Renal pelvis (tissue), 1 donor: ENCODE measurements at regions not wholly inside any gene's neighbourhood (a gene's known extent, or its start where the extent isn't known, plus 50 kb on each side); places are given as distances from the start of the nearest gene placed in this dataset.

Experiments
- DNase-seq: peaks from one replicate; pipeline ENCODE4 v3.0.0-alpha.2; 2013

- no peak for DNase-seq
Measured at GRCh38 chr15:80308002-80308401, 56.0 kb upstream of the CTXND1 start.

DNA sequence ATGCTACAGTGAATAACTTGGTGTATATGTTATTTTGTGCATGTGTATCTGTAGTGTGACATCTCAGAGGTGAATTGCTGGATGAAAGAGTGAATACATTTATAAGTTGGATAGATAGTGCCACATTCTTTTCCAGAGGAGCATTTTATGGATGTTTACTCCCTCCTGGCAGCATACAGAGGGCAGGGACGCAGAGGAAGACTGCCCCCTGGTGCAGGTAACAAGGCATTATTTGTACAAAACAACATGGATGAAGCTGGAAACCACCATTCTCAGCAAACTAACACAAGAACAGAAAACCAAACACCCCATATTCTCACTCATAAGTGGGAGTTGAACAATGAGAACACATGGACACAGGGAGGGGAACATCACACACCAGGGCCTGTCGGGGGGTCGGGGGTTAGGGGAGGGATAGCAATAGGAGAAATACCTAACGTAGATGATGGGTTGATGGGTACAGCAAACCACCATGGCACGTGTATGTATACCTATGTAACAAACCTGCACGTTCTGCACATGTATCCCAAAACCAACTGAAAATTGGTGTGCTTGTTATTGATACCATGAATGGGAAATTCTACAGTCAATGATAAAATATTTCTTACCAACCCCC lies 57.9 kb upstream of the CTXND1 start:
- DNase-seq: peak; percentile 21

DNA sequence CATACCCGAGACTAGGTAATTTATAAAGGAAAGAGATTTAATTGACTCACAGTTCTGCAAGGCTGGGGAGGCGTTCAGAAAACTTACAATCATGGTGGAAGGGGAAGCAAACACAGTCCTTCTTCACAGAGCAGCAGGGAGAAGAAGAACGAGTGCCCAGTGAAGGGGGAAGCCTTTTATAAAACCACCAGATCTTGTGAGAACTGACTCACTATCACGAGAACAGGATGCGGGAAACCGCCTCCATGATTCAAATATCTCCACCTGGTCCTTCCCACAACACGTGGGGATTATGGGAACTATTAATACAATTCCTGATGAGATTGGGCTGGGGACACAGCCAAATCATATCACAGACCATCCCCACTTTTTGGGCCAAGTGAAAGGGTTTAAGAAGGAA lies 58.8 kb upstream of the CTXND1 start:
- DNase-seq: no peak

DNA sequence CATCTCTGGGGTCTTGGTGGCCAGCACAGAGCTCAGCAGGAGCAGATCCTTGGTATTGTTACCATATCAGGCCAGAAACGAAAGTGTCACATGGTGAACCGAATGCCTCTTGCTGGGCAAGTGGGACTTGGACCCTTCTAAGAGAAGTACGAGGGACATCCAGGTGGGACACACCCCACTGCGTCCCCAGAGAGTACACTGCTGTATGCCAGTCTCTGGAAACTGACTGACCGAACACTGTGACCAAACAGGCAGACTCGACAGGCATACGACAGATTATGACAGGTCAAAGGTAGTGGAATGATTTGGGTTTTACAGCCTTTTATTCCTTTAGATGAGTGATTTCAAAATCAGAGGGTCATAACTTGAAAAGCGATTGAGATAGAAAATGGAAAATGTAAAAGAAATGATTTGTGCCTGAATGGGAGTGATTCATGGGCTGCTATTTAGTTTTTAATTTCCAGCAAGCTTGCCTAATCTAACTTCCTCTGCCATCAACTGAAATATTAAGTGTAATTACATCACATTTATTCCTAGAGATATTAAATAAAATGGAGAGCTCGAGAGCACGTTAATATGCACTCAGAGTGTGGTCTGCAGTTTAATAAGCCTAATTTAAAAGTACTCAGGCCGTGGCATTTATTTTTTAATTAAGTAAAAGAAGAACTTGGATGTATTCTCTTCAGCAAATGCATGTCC lies 63.4 kb upstream of the CTXND1 start:
- DNase-seq: no peak

GRCh38 chr15:80317389-80318182 lies 65.6 kb upstream of the CTXND1 start:
- no peak for DNase-seq

- no peak for DNase-seq
Measured at GRCh38 chr15:80321853-80322252, 69.8 kb upstream of the CTXND1 start.

DNA sequence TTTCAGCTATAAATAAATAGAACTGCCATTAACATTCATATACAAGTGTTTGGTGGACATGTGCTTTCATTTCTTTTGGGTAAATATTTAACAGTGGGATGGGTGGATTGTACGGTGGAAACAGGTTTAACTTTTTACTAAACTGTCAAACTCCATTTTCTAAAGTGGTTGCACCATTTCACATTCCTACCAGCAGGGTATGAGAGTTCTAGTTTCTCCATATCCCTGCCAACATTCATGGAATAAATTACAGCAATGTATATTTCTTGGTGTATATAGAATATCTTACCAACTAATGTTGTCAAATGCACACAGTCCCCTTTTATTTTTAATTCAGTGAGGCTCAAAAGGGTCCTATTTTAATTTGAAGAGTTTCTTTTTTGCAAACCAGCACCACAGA lies 71.3 kb upstream of the CTXND1 start:
- no peak for DNase-seq

GRCh38 chr15:80324545-80325080 lies 72.6 kb upstream of the CTXND1 start:
- DNase-seq: no peak

DNA sequence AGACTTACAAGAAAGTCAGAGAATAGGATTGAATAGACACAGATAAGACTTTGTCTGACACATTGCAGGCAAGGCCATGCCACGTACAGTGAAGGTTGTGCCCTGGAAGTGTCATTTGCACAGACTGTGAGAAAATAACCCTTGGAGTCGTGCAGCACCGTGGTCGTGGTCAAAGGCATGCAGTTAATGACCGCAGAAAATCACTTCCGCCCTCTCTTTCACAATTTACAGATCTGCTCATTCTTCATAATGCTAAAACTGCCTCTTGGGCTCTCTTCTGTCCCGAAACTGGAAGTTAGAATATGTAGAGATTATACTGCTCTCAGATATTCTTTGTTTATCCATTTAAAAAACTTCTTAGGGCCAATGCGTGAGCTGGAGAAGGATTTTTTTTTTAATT lies 73.2 kb upstream of the CTXND1 start:
- no peak for DNase-seq

DNA sequence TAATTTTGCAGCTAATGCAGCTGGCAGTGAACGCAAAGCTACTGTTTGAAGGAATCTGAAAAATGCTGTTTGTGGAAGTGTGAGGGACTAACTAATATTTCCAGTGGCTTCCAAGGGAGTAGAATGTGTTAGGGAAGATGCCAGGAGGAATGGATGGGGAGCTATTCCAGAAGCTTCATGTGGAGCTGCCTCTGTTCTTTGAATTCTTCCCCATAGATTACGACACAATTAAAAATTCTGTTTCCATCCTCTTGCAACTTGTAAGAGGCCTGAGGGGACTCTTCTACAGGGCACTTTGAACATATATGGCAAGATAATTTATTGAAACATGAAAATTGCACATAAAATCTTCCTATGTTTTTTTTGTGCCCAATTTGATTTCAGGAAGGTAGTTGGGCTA lies 74.3 kb upstream of the CTXND1 start:
- no peak for DNase-seq

- DNase-seq: no peak
Measured at GRCh38 chr15:80328496-80328895, 75.7 kb upstream of the ARNT2 start.

DNA sequence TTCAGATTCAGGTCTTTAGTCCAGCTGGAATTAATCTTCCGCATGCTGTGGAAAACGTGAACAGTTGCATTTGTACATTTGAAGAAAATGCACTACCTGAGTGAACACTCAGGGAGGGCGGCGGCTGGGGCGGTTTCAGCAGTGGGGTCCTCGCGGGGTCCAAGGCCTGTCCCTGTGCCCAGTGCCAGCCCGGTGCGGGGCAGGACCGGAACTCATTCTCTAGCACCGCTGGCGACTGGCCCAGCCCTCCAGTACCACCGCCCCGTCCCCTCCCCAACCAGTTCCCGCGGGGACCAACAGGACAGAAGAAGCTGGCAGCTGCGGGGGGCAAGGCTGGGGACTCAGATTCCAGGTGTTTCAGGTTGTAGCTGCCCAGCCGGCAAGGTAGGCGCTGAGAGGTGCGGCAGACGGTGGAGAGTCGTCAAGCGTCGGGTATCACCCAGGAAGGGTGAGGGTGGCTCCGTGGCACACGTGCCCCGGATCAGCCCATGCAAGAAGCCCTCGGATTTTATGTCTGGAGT lies 72.2 kb upstream of the ARNT2 start:
- no peak for DNase-seq

- no peak for DNase-seq
Measured at GRCh38 chr15:80333261-80333660, 70.9 kb upstream of the ARNT2 start.

DNA sequence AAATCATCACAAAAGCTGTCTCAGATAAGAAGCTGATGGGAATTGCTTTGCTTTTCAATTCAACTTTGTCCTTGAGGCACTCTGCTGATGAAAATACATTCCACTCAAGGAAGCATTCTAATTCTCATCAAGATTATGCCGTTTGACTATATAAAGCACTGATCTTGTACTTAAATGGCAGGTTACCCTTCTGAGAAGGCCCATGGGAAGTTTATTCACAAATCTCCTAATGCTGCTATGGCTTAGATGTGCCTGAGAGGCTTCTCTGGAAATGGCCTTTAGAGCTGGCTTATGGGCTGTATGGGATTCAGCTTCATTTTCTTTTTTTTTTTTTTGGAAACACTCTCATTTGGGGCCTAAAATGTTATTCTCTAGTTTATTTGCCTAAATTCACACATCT lies 69.7 kb upstream of the ARNT2 start:
- DNase-seq: no peak

GRCh38 chr15:80339601-80340000 lies 64.6 kb upstream of the ARNT2 start:
- no peak for DNase-seq

DNA sequence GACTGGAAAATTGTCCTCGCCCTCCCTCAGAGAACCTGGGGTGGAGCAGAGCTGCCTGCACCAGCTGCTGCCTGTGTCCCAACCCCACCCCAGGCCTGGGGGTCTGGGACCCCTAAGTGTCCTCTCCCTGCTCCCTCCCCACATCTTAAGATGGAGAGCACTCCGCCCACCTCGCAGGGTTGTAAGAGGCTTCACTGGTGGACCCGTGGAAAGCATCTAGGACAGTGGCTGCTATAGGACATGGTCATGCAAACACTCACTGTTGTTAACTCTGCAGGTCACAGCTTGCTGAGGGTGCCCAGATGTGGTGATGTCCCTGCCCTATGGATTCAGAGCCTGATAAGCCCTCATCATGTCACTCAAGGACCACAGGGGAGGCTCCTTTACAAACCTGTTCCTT lies 62.0 kb upstream of the ARNT2 start:
- DNase-seq: no peak

- peak; percentile 88 for DNase-seq
Measured at GRCh38 chr15:80343554-80343992, 60.6 kb upstream of the ARNT2 start.

DNA sequence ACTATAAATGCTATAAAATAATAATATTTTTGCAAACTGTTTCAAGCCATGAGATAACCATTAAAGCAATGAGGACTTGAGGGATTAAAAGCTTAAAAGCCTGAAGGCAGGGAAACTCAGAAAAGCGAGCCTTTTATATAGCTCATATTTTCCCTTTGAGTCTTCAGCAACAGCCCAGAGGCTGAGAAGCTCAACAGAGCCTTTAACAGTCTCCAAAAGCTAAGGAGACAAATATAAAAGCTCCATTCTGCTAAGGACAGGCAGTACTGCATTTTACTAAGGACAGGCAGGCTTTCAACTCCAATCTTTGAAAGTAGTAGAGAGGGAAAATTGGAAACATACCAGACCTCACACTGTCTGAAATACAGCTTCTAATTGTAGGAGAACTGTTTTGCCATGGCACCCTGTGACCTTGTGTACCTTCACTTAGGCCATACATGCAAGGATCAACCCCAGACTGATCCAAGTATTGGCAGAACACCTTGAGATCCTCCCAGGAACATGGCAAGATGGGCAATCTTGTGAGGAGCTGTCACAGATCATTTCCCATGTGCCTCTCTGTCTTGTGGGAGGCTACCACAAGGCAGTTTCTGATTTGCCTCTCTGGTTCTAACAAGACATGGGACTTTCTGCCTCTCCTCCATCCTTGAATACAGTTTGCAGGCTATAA lies 53.1 kb upstream of the ARNT2 start:
- no peak for DNase-seq
